Gastrocnemius medialis (tissue), 4 donors: ENCODE measurements at regions not wholly inside any gene's neighbourhood (a gene's known extent, or its start where the extent isn't known, plus 50 kb on each side); places are given as distances from the start of the nearest gene placed in this dataset.

Experiments
- CTCF ChIP-seq, 5 experiments: fragments of 450-650 bp in 3 of 5; fragments of 200-600 bp in 2 of 5; sonication (generic) in 2 of 5; IDR thresholded peaks in 4 of 5; conservative IDR thresholded peaks in 1 of 5; 1 replicate in 4 of 5; 2 replicates in 1 of 5; pipeline ENCODE4 v1.5.1; 2016 to 2019; ENCODE audit warnings: antibody characterized with exemption in 5 of 5, mild to moderate bottlenecking in 3 of 5, moderate library complexity in 3 of 5
- POLR2A ChIP-seq, 2 donors: fragments of 450-650 bp; IDR thresholded peaks; one replicate each; pipeline ENCODE4 v1.6.1; 2017; ENCODE audit warnings: antibody characterized with exemption in 2 of 2, mild to moderate bottlenecking in 2 of 2, moderate library complexity in 2 of 2

DNA sequence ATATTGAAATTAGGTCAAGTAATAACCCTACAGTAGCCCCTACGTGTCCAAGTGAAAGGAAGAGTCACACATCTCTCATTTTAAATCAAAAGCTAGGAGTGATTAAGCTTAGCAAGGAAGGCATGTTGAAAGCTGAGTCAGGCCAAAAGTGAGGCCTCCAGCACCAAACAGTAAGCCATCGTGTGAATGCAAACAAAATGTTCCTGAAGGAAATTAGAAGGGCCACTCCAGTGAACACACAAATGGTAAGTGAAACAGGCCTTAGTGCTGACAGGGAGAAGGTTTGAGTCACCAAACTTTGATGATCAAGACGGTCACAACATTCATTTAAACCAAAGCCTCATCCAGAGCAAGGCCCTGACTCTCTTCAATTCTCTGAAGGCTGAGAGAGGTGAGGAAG is 127.2 kb downstream of the SHANK2 start:
- no peak for TF ChIP-seq POLR2A (IDR thresholded peaks at IDR 0.05)
- no peak for TF ChIP-seq CTCF (IDR thresholded peaks at IDR 0.05 in 4 of 5, conservative IDR thresholded peaks at IDR 0.05 in 1 of 5)
